Retinal pigment epithelial cell (primary cell): ENCODE measurements at regions not wholly inside any gene's neighbourhood (a gene's known extent, or its start where the extent isn't known, plus 50 kb on each side); places are given as distances from the start of the nearest gene placed in this dataset.

Experiments
- DNase-seq: peaks from one replicate; pipeline ENCODE4 v3.0.0-alpha.2; 2010; ENCODE audit warnings: low read depth
- H3K4me3 ChIP-seq: 2 replicates; pipeline ENCODE4 v1.5.1; 2011; ENCODE audit warnings: mild to moderate bottlenecking, low read length, control low read depth, moderate library complexity
- CTCF ChIP-seq: conservative IDR thresholded peaks from 2 replicates; pipeline ENCODE4 v1.5.1; 2011; ENCODE audit warnings: low read depth, low read length, control low read depth, inconsistent platforms

- no peak overlapping the region for H3K4me3 ChIP-seq
- TF ChIP-seq CTCF: no peak
- DNase-seq: no peak
These were observed 103.2 kb upstream of the TARS1 start for GRCh38 chr5:33337637-33337992.

GRCh38 chr5:33338336-33339110, 102.2 kb upstream of the TARS1 start:
- H3K4me3 ChIP-seq: no peak overlapping the region
- TF ChIP-seq CTCF: no peak
- no peak for DNase-seq

GRCh38 chr5:33339413-33339812, 101.4 kb upstream of the TARS1 start:
- H3K4me3 ChIP-seq: no peak overlapping the region
- DNase-seq: no peak
- TF ChIP-seq CTCF: no peak

- no peak for DNase-seq
- TF ChIP-seq CTCF: no peak
- H3K4me3 ChIP-seq: no peak overlapping the region
These were observed 100.6 kb upstream of the TARS1 start for GRCh38 chr5:33340195-33340594.

- no peak for DNase-seq
- TF ChIP-seq CTCF: no peak
- H3K4me3 ChIP-seq: no peak overlapping the region
These were observed 99.4 kb upstream of the TARS1 start for GRCh38 chr5:33341351-33341750.

GRCh38 chr5:33343676-33344327, 97.0 kb upstream of the TARS1 start:
- DNase-seq: peak; percentile 84
- H3K4me3 ChIP-seq: no peak overlapping the region
- TF ChIP-seq CTCF: no peak

- DNase-seq: no peak
- TF ChIP-seq CTCF: no peak
- H3K4me3 ChIP-seq: no peak overlapping the region
These were observed 94.2 kb upstream of the TARS1 start for GRCh38 chr5:33346534-33346933.
